HepG2 (cell line): ENCODE measurements at regions not wholly inside any gene's neighbourhood (a gene's known extent, or its start where the extent isn't known, plus 50 kb on each side); places are given as distances from the start of the nearest gene placed in this dataset.

Experiments used
- ATAC-seq: fragments of 200-7000 bp; cut with Tn5 transposase; 3 replicates; pipeline ENCODE4 v1.9.1; 2020; ENCODE audit warnings: mild to moderate bottlenecking, moderate library complexity
- BruUV-seq: library from RNA; stranded (reverse); fragments of 400-500 nt; replicated peaks from 2 replicates; lab custom pipeline; 2021; lab: Mats Ljungman, UMichigan
- CTCF ChIA-PET: fragments of 300-600 bp; formaldehyde crosslinking; extraction: SDS; loops from one replicate; lab custom pipeline; 2021; ENCODE audit warnings: low total read pairs, inconsistent platforms, low intra/inter-chr PET ratio; lab: Yijun Ruan, JAX
- POLR2A ChIA-PET: fragments of 350-600 bp; sonication (Branson Sonifier 250); formaldehyde crosslinking; loops from one replicate; lab custom pipeline; 2020; ENCODE audit warnings: antibody characterized with exemption, inconsistent platforms; lab: Yijun Ruan, JAX
- DNase-seq: peaks from one replicate; pipeline ENCODE4 v3.0.0-alpha.2; 2015; ENCODE audit warnings: low spot score
- FAIRE-seq: peaks from 3 replicates; lab custom pipeline; 2011; peaks lifted over from hg19 to GRCh38; lab: Jason Lieb, UNC
- H2AFZ ChIP-seq: one replicate; pipeline ENCODE4 v1.6.1; 2011; ENCODE audit warnings: low read length, inconsistent platforms
- H3K27ac ChIP-seq: fragments of 300-600 bp; 3 replicates; pipeline ENCODE4 v1.8.0; 2011; ENCODE audit warnings: mixed run types, mild to moderate bottlenecking, mixed read lengths, low read length, inconsistent platforms; ENCODE audit not compliant: insufficient read depth; ENCODE audit errors: extremely low read length
- H3K27me3 ChIP-seq, 2 experiments: fragments of 200-600 bp in 1 of 2; 2 replicates in 1 of 2; 3 replicates in 1 of 2; pipeline versions ENCODE4 v1.6.0 to v1.8.0; 2011; ENCODE audit warnings: low read length in 2 of 2, mild to moderate bottlenecking in 2 of 2, moderate library complexity in 2 of 2, inconsistent platforms in 1 of 2; ENCODE audit not compliant: insufficient read depth in 2 of 2, control insufficient read depth in 1 of 2
- H3K36me3 ChIP-seq, 2 experiments: fragments of 200-600 bp in 1 of 2; replicated peaks in 1 of 2; 2 replicates in 1 of 2; 3 replicates in 1 of 2; pipeline versions ENCODE4 v1.5.1 to v1.8.0; 2011; ENCODE audit warnings: low read length in 2 of 2, inconsistent platforms in 1 of 2; ENCODE audit not compliant: insufficient read depth in 2 of 2, control insufficient read depth in 1 of 2
- H3K4me1 ChIP-seq: 2 replicates; pipeline ENCODE4 v1.5.1; 2012; ENCODE audit warnings: low read length, inconsistent platforms; ENCODE audit not compliant: insufficient read depth
- H3K4me2 ChIP-seq: 2 replicates; pipeline ENCODE4 v1.6.0; 2011; ENCODE audit warnings: low read depth, low read length, inconsistent platforms
- H3K4me3 ChIP-seq, 3 experiments: fragments of 200-600 bp in 1 of 3; sonication (generic), shearing (Covaris generic) in 1 of 3; replicated peaks in 1 of 3; 2 replicates each; pipeline ENCODE4 v1.5.1; 2011 to 2016; ENCODE audit warnings: low read length in 3 of 3, inconsistent platforms in 2 of 3, low read depth in 2 of 3, mild to moderate bottlenecking in 2 of 3, control low read depth in 1 of 3, mixed read lengths in 1 of 3; ENCODE audit not compliant: insufficient read depth in 1 of 3
- H3K79me2 ChIP-seq: one replicate; pipeline ENCODE4 v1.6.1; 2011; ENCODE audit warnings: low read length, inconsistent platforms; ENCODE audit not compliant: insufficient read depth
- H3K9ac ChIP-seq: 2 replicates; pipeline ENCODE4 v1.6.0; 2011; ENCODE audit warnings: mild to moderate bottlenecking, low read depth, low read length, inconsistent platforms; ENCODE audit not compliant: insufficient read depth
- H3K9me3 ChIP-seq: 2 replicates; pipeline ENCODE4 v1.5.1; 2012; ENCODE audit warnings: mild to moderate bottlenecking, low read length
- H4K20me1 ChIP-seq: 2 replicates; pipeline ENCODE4 v1.6.0; 2011; ENCODE audit warnings: inconsistent platforms, mild to moderate bottlenecking, low read length, moderate library complexity; ENCODE audit not compliant: insufficient read depth
- AFF4 ChIP-seq: sonication (generic); formaldehyde crosslinking; IDR thresholded peaks from 2 replicates; pipeline ENCODE4 v1.4.0; 2020; ENCODE audit warnings: missing genetic modification reagents
- CBX5 ChIP-seq: sonication (generic); formaldehyde crosslinking; IDR thresholded peaks from 2 replicates; pipeline ENCODE4 v1.4.0; 2020; ENCODE audit warnings: missing genetic modification reagents, borderline replicate concordance
- FIP1L1 ChIP-seq: fragments of 200-400 bp; formaldehyde crosslinking; IDR thresholded peaks from 2 replicates; pipeline ENCODE4 v1.6.1; 2018; ENCODE audit warnings: low read depth, mild to moderate bottlenecking, low read length, moderate library complexity, borderline replicate concordance; ENCODE audit not compliant: insufficient read depth
- FOXP1 ChIP-seq, 2 experiments: fragments of 450-650 bp in 1 of 2; IDR thresholded peaks; 2 replicates each; pipeline ENCODE4 v1.6.1; 2017 to 2018; ENCODE audit warnings: antibody characterized with exemption in 1 of 2
- SYNCRIP ChIP-seq: fragments of 200-400 bp; formaldehyde crosslinking; IDR thresholded peaks from 2 replicates; pipeline ENCODE4 v1.6.1; 2018; ENCODE audit warnings: mild to moderate bottlenecking, low read depth, low read length; ENCODE audit not compliant: insufficient read depth
- TSC22D2 ChIP-seq: sonication (generic); formaldehyde crosslinking; IDR thresholded peaks from 2 replicates; pipeline ENCODE4 v1.5.1; 2020; ENCODE audit warnings: missing genetic modification reagents, mild to moderate bottlenecking, borderline replicate concordance
- ZKSCAN1 ChIP-seq: fragments of 150-350 bp; IDR thresholded peaks from 2 replicates; pipeline ENCODE4 v1.6.1; 2014; ENCODE audit warnings: low read length
- ZNF207 ChIP-seq: fragments of 450-650 bp; IDR thresholded peaks from 2 replicates; pipeline ENCODE4 v1.6.1; 2016; ENCODE audit warnings: antibody characterized with exemption, borderline replicate concordance
- ZNF234 ChIP-seq: sonication (generic); formaldehyde crosslinking; conservative IDR thresholded peaks from 2 replicates; pipeline ENCODE4 v1.5.1; 2020; ENCODE audit warnings: mild to moderate bottlenecking, missing genetic modification reagents
- ZNF33A ChIP-seq: sonication (generic); formaldehyde crosslinking; IDR thresholded peaks from 2 replicates; pipeline ENCODE4 v1.5.1; 2020; ENCODE audit warnings: missing genetic modification reagents, mild to moderate bottlenecking, moderate library complexity, borderline replicate concordance
- ZNF547 ChIP-seq: sonication (generic); formaldehyde crosslinking; IDR thresholded peaks from 2 replicates; pipeline ENCODE4 v1.5.1; 2020; ENCODE audit warnings: mild to moderate bottlenecking, missing genetic modification reagents
- ZNF598 ChIP-seq: sonication (generic); formaldehyde crosslinking; IDR thresholded peaks from 2 replicates; pipeline ENCODE4 v1.5.1; 2020; ENCODE audit warnings: mild to moderate bottlenecking, missing genetic modification reagents, borderline replicate concordance
- ZNF770 ChIP-seq: sonication (generic); formaldehyde crosslinking; IDR thresholded peaks from 2 replicates; pipeline ENCODE4 v1.5.0; 2020; ENCODE audit warnings: mild to moderate bottlenecking, missing genetic modification reagents
- ZNF788 ChIP-seq: sonication (generic); formaldehyde crosslinking; IDR thresholded peaks from 2 replicates; pipeline ENCODE4 v1.5.0; 2020; ENCODE audit warnings: mild to moderate bottlenecking, missing genetic modification reagents, borderline replicate concordance
- ZNF816 ChIP-seq: sonication (generic); formaldehyde crosslinking; IDR thresholded peaks from 2 replicates; pipeline ENCODE4 v1.8.0; 2022; ENCODE audit warnings: missing genetic modification reagents, mild to moderate bottlenecking, borderline replicate concordance
- in situ Hi-C: cut with HindIII; loops from 2 replicates; pipeline ENCODE4 v1.10.0; 2017; ENCODE audit warnings: low pct_unique_long_range_greater_than_20kb; ENCODE audit not compliant: extremely low pct_ligation_motif_present
- intact Hi-C: fragments of 100-400 bp; cut with micrococcal nuclease; formaldehyde crosslinking; loops from one replicate; pipeline ENCODE4 v1.10.0; 2022; ENCODE audit not compliant: unreplicated experiment

- Histone ChIP-seq H3K4me1 (no peaks in the 10 kb centered on the region), H4K20me1 (no peaks in the 10 kb centered on the region), H3K79me2 (no peaks in the 10 kb centered on the region), H3K4me2 (no peak overlapping the region), H3K27me3 (no peaks in the 10 kb centered on the region; a peak in 1 of 5 replicates), H3K4me3 (no peak overlapping the region), H3K27ac (no peak overlapping the region), H2AFZ (no peak overlapping the region), H3K36me3 (no peaks in the 10 kb centered on the region), H3K9me3 (no peaks in the 10 kb centered on the region)
- intact Hi-C loops = no loop called here
- in situ Hi-C loops = no loop called here
- no peak for DNase-seq
- no peak for ATAC-seq
- BruUV-seq = no TSS peak
- ChIA-PET CTCF (no interaction called here), POLR2A (no interaction called here)
- no peak for FAIRE-seq
- TF ChIP-seq ZNF770 (CRISPR knock-in tag) = no peak
- TF ChIP-seq ZKSCAN1 = no peak
- TF ChIP-seq FIP1L1 = no peak
- TF ChIP-seq ZNF598 (CRISPR knock-in tag) = no peak
- TF ChIP-seq SYNCRIP = no peak
- no peak for TF ChIP-seq FOXP1 (IDR thresholded peaks at IDR 0.05)
- no peak for TF ChIP-seq FOXP1 (CRISPR knock-in tag; IDR thresholded peaks at IDR 0.05)
- no peak for TF ChIP-seq CBX5 (CRISPR knock-in tag)
- no peak for TF ChIP-seq ZNF33A (CRISPR knock-in tag)
- no peak for TF ChIP-seq ZNF547 (CRISPR knock-in tag)
- no peak for TF ChIP-seq TSC22D2
- no peak for TF ChIP-seq ZNF207
- TF ChIP-seq ZNF234 = no peak
- no peak for TF ChIP-seq AFF4 (CRISPR knock-in tag)
- TF ChIP-seq ZNF788 (CRISPR knock-in tag) = no peak
- TF ChIP-seq ZNF816 (CRISPR knock-in tag) = no peak
- TF ChIP-seq, all 625 proteins: peak for 0
- H3K9ac ChIP-seq = no peak overlapping the region
Observed at GRCh38 chr5:152303841-152304240, 101.2 kb downstream of the NMUR2 start.
